GM23338 (cell line): ENCODE measurements at regions not wholly inside any gene's neighbourhood (a gene's known extent, or its start where the extent isn't known, plus 50 kb on each side); places are given as distances from the start of the nearest gene placed in this dataset.

ENCODE experiments used
- ATAC-seq: fragments of 200-7000 bp; cut with Tn5 transposase; 3 replicates; pipeline ENCODE4 v1.9.1; 2020
- DNase-seq: peaks from one replicate; pipeline ENCODE4 v3.0.0-alpha.2; 2015; ENCODE audit warnings: low spot score
- H2AFZ ChIP-seq: fragments of 200-600 bp; sonication (generic); 2 replicates; pipeline ENCODE4 v1.8.0; 2016; ENCODE audit warnings: antibody characterized with exemption, mild to moderate bottlenecking, moderate library complexity
- H3F3A ChIP-seq: fragments of 200-600 bp; sonication (generic); replicated peaks from 2 replicates; pipeline ENCODE4 v1.8.0; 2017; ENCODE audit warnings: antibody characterized with exemption, mixed run types, low read depth
- H3K27ac ChIP-seq: fragments of 200-600 bp; sonication (generic); 2 replicates; pipeline ENCODE4 v1.6.1; 2016; ENCODE audit warnings: low read depth
- H3K27me3 ChIP-seq: fragments of 200-600 bp; sonication (generic); 2 replicates; pipeline ENCODE4 v1.8.0; 2016; ENCODE audit warnings: mild to moderate bottlenecking, mixed run types, moderate library complexity; ENCODE audit not compliant: insufficient read depth
- H3K36me3 ChIP-seq: fragments of 200-600 bp; sonication (generic); 2 replicates; pipeline ENCODE4 v1.8.0; 2016; ENCODE audit warnings: mild to moderate bottlenecking; ENCODE audit not compliant: insufficient read depth
- H3K4me1 ChIP-seq: fragments of 200-600 bp; sonication (generic); 2 replicates; pipeline ENCODE4 v1.8.0; 2016; ENCODE audit warnings: mild to moderate bottlenecking, moderate library complexity; ENCODE audit not compliant: insufficient read depth
- H3K4me2 ChIP-seq: fragments of 200-600 bp; sonication (generic); 2 replicates; pipeline ENCODE4 v1.7.1; 2017; ENCODE audit warnings: mixed run types
- H3K4me3 ChIP-seq: fragments of 200-600 bp; sonication (generic); 2 replicates; pipeline ENCODE4 v1.6.1; 2016; ENCODE audit warnings: mixed run types
- H3K79me2 ChIP-seq: fragments of 200-600 bp; sonication (generic); replicated peaks from 2 replicates; pipeline ENCODE4 v1.8.0; 2017; ENCODE audit warnings: mild to moderate bottlenecking; ENCODE audit not compliant: insufficient read depth
- H3K9me2 ChIP-seq: fragments of 200-600 bp; sonication (generic); 2 replicates; pipeline ENCODE4 v1.8.0; 2017; ENCODE audit not compliant: insufficient read depth
- H4K20me1 ChIP-seq: fragments of 200-600 bp; sonication (generic); replicated peaks from 2 replicates; pipeline ENCODE4 v1.8.0; 2017; ENCODE audit warnings: mild to moderate bottlenecking; ENCODE audit not compliant: insufficient read depth
- H3K27ac Mint-ChIP-seq: 2 replicates; pipeline ENCODE4 v1.8.0; 2020; ENCODE audit warnings: inconsistent platforms, mild to moderate bottlenecking, moderate library complexity, mixed read lengths
- H3K27me3 Mint-ChIP-seq: 3 replicates; pipeline ENCODE4 v1.8.0; 2022; ENCODE audit warnings: low read depth, mild to moderate bottlenecking, moderate library complexity, mixed read lengths, inconsistent platforms; ENCODE audit not compliant: insufficient read depth, poor library complexity
- H3K36me3 Mint-ChIP-seq: 3 replicates; pipeline ENCODE4 v1.8.0; 2021; ENCODE audit warnings: low read depth, mild to moderate bottlenecking, inconsistent platforms, moderate library complexity, mixed read lengths
- H3K4me1 Mint-ChIP-seq: 3 replicates; pipeline ENCODE4 v1.8.0; 2020; ENCODE audit warnings: mild to moderate bottlenecking, inconsistent platforms, mixed read lengths
- H3K4me3 Mint-ChIP-seq: 3 replicates; pipeline ENCODE4 v1.8.0; 2021; ENCODE audit warnings: moderate library complexity, mild to moderate bottlenecking, inconsistent platforms, mixed read lengths
- H3K9me3 Mint-ChIP-seq: 3 replicates; pipeline ENCODE4 v1.8.0; 2020; ENCODE audit warnings: moderate library complexity, mild to moderate bottlenecking, inconsistent platforms, mixed read lengths
- CREB1 ChIP-seq: fragments of 250-450 bp; sonication (Bioruptor Pico); IDR thresholded peaks from 2 replicates; pipeline ENCODE4 v1.5.0; 2020; ENCODE audit warnings: low read depth, mild to moderate bottlenecking, moderate library complexity
- JUNB ChIP-seq: IDR thresholded peaks from one replicate; pipeline ENCODE4 v1.6.1; 2016; ENCODE audit warnings: antibody characterized with exemption; ENCODE audit not compliant: unreplicated experiment
- NANOG ChIP-seq: IDR thresholded peaks from 2 replicates; pipeline ENCODE4 v1.6.1; 2016; ENCODE audit warnings: antibody characterized with exemption, borderline replicate concordance
- ZNF114 ChIP-seq: fragments of 250-450 bp; sonication (Bioruptor Pico); IDR thresholded peaks from 2 replicates; pipeline ENCODE4 v1.5.0; 2020; ENCODE audit warnings: mild to moderate bottlenecking, moderate library complexity
- TF ChIP-seq, protein P1 (sequence below): IDR thresholded peaks from one replicate; pipeline ENCODE4 v1.6.1; 2018; ENCODE audit warnings: antibody characterized with exemption; ENCODE audit not compliant: unreplicated experiment
- TF ChIP-seq, protein P2 (sequence below): fragments of 250-450 bp; sonication (Bioruptor Pico); IDR thresholded peaks from 2 replicates; pipeline ENCODE4 v1.5.0; 2020; ENCODE audit warnings: mild to moderate bottlenecking, moderate library complexity

GRCh38 chr9:21683484-21684175, 118.8 kb upstream of the MTAP start:
- Histone ChIP-seq H2AFZ (no peak overlapping the region), H3K9me2 (no peaks in the 10 kb centered on the region), H3K79me2 (no peaks in the 10 kb centered on the region), H3K27ac (no peak overlapping the region), H4K20me1 (no peaks in the 10 kb centered on the region), H3F3A (no peaks in the 10 kb centered on the region), H3K4me2 (no peak overlapping the region), H3K4me1 (no peaks in the 10 kb centered on the region), H3K36me3 (no peaks in the 10 kb centered on the region), H3K27me3 (no peaks in the 10 kb centered on the region), H3K4me3 (no peak overlapping the region)
- no peak overlapping the region for H3K4me3 Mint-ChIP-seq
- ATAC-seq (no peak), DNase-seq (no peak)
- no peak overlapping the region for H3K27ac Mint-ChIP-seq
- TF ChIP-seq ZNF114 (CRISPR knock-in tag), result no peak
- TF ChIP-seq, protein P1, sequence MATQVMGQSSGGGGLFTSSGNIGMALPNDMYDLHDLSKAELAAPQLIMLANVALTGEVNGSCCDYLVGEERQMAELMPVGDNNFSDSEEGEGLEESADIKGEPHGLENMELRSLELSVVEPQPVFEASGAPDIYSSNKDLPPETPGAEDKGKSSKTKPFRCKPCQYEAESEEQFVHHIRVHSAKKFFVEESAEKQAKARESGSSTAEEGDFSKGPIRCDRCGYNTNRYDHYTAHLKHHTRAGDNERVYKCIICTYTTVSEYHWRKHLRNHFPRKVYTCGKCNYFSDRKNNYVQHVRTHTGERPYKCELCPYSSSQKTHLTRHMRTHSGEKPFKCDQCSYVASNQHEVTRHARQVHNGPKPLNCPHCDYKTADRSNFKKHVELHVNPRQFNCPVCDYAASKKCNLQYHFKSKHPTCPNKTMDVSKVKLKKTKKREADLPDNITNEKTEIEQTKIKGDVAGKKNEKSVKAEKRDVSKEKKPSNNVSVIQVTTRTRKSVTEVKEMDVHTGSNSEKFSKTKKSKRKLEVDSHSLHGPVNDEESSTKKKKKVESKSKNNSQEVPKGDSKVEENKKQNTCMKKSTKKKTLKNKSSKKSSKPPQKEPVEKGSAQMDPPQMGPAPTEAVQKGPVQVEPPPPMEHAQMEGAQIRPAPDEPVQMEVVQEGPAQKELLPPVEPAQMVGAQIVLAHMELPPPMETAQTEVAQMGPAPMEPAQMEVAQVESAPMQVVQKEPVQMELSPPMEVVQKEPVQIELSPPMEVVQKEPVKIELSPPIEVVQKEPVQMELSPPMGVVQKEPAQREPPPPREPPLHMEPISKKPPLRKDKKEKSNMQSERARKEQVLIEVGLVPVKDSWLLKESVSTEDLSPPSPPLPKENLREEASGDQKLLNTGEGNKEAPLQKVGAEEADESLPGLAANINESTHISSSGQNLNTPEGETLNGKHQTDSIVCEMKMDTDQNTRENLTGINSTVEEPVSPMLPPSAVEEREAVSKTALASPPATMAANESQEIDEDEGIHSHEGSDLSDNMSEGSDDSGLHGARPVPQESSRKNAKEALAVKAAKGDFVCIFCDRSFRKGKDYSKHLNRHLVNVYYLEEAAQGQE, result no peak
- no peaks in the 10 kb centered on the region for H3K36me3 Mint-ChIP-seq
- H3K4me1 Mint-ChIP-seq, result peaks cover 6% of the 10 kb centered on the region; the same call in 2 of the 3 replicates
- no peaks in the 10 kb centered on the region for H3K9me3 Mint-ChIP-seq
- peaks cover 3% of the 10 kb centered on the region for H3K27me3 Mint-ChIP-seq

DNA sequence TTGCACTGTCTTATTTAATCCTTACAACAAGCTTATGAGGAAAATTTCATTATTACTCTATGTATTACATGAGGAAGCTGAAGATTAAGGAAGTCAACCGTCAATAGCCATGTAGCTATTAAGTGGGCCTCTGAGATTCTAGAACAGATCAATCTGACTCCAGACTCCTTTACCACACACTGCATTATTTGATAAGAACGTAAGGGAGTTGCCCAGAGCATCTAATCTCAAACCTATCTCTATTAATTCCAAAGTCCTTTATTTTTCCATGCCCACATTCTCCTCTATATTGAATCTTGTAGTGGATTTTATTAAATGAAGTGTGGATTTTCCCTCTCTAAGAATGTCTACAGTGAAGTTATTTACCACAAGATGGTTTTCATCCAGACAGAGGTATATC, 118.2 kb upstream of the MTAP start:
- no peak overlapping the region for H3K4me3 Mint-ChIP-seq
- H3K79me2 ChIP-seq, result no peaks in the 10 kb centered on the region
- no peak for TF ChIP-seq JUNB
- no peak for TF ChIP-seq NANOG
- no peak for TF ChIP-seq CREB1 (CRISPR knock-in tag)
- TF ChIP-seq, protein P2, sequence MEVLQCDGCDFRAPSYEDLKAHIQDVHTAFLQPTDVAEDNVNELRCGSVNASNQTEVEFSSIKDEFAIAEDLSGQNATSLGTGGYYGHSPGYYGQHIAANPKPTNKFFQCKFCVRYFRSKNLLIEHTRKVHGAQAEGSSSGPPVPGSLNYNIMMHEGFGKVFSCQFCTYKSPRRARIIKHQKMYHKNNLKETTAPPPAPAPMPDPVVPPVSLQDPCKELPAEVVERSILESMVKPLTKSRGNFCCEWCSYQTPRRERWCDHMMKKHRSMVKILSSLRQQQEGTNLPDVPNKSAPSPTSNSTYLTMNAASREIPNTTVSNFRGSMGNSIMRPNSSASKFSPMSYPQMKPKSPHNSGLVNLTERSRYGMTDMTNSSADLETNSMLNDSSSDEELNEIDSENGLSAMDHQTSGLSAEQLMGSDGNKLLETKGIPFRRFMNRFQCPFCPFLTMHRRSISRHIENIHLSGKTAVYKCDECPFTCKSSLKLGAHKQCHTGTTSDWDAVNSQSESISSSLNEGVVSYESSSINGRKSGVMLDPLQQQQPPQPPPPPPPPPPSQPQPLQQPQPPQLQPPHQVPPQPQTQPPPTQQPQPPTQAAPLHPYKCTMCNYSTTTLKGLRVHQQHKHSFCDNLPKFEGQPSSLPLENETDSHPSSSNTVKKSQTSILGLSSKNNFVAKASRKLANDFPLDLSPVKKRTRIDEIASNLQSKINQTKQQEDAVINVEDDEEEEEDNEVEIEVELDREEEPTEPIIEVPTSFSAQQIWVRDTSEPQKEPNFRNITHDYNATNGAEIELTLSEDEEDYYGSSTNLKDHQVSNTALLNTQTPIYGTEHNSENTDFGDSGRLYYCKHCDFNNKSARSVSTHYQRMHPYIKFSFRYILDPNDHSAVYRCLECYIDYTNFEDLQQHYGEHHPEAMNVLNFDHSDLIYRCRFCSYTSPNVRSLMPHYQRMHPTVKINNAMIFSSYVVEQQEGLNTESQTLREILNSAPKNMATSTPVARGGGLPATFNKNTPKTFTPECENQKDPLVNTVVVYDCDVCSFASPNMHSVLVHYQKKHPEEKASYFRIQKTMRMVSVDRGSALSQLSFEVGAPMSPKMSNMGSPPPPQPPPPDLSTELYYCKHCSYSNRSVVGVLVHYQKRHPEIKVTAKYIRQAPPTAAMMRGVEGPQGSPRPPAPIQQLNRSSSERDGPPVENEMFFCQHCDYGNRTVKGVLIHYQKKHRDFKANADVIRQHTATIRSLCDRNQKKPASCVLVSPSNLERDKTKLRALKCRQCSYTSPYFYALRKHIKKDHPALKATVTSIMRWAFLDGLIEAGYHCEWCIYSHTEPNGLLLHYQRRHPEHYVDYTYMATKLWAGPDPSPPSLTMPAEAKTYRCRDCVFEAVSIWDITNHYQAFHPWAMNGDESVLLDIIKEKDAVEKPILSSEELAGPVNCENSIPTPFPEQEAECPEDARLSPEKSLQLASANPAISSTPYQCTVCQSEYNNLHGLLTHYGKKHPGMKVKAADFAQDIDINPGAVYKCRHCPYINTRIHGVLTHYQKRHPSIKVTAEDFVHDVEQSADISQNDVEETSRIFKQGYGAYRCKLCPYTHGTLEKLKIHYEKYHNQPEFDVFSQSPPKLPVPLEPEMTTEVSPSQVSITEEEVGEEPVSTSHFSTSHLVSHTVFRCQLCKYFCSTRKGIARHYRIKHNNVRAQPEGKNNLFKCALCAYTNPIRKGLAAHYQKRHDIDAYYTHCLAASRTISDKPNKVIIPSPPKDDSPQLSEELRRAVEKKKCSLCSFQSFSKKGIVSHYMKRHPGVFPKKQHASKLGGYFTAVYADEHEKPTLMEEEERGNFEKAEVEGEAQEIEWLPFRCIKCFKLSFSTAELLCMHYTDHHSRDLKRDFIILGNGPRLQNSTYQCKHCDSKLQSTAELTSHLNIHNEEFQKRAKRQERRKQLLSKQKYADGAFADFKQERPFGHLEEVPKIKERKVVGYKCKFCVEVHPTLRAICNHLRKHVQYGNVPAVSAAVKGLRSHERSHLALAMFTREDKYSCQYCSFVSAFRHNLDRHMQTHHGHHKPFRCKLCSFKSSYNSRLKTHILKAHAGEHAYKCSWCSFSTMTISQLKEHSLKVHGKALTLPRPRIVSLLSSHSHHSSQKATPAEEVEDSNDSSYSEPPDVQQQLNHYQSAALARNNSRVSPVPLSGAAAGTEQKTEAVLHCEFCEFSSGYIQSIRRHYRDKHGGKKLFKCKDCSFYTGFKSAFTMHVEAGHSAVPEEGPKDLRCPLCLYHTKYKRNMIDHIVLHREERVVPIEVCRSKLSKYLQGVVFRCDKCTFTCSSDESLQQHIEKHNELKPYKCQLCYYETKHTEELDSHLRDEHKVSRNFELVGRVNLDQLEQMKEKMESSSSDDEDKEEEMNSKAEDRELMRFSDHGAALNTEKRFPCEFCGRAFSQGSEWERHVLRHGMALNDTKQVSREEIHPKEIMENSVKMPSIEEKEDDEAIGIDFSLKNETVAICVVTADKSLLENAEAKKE (CRISPR knock-in tag), result no peak

More for the DNA sequence above, 118.2 kb upstream of the MTAP start:
- H3K9me2 ChIP-seq, result no peaks in the 10 kb centered on the region
- no peaks in the 10 kb centered on the region for H4K20me1 ChIP-seq
- peaks cover 6% of the 10 kb centered on the region; the same call in 2 of the 3 replicates for H3K4me1 Mint-ChIP-seq
- no peaks in the 10 kb centered on the region for H3K36me3 Mint-ChIP-seq
- H3K27me3 ChIP-seq, result no peaks in the 10 kb centered on the region
- H3K27ac ChIP-seq, result no peak overlapping the region
- H3K36me3 ChIP-seq, result no peaks in the 10 kb centered on the region
- H3K4me2 ChIP-seq, result no peak overlapping the region
- no peak overlapping the region for H3K27ac Mint-ChIP-seq
- H3K9me3 Mint-ChIP-seq, result no peaks in the 10 kb centered on the region
- peaks cover 3% of the 10 kb centered on the region for H3K27me3 Mint-ChIP-seq
- no peak overlapping the region for H3K4me3 ChIP-seq
- H3K4me1 ChIP-seq, result no peaks in the 10 kb centered on the region
- no peak overlapping the region for H2AFZ ChIP-seq
- DNase-seq (no peak), ATAC-seq (no peak)
- no peaks in the 10 kb centered on the region for H3F3A ChIP-seq
